ENCODE measurements at regions not wholly inside any gene's neighbourhood (a gene's known extent, or its start where the extent isn't known, plus 50 kb on each side); places are given as distances from the start of the nearest gene placed in this dataset.

- Histone ChIP-seq H3K9ac (ENCODE audit: insufficient read depth, low read depth, low read length) (no peak overlapping the region), H3K4me1 (ENCODE audit: insufficient read depth, low read length) (no peaks in the 10 kb centered on the region), H3K4me2 (ENCODE audit: low read depth, low read length) (no peak overlapping the region), H3K79me2 (ENCODE audit: insufficient read depth, low read length) (no peaks in the 10 kb centered on the region), H3K27me3 (ENCODE audit: control insufficient read depth in 1 of 2, insufficient read depth in 2 of 2, low read length in 2 of 2) (no peaks in the 10 kb centered on the region), H4K20me1 (ENCODE audit: insufficient read depth, low read length) (no peaks in the 10 kb centered on the region), H2AFZ (ENCODE audit: low read length) (no peak overlapping the region), H3K27ac (ENCODE audit: extremely low read length, insufficient read depth, low read length) (no peak overlapping the region), H3K4me3 (replicated peaks in 1 of 3; ENCODE audit: insufficient read depth in 1 of 3, low read depth in 2 of 3, low read length in 3 of 3) (no peak overlapping the region), H3K36me3 (replicated peaks in 1 of 2; ENCODE audit: control insufficient read depth in 1 of 2, insufficient read depth in 2 of 2, low read length in 2 of 2) (no peaks in the 10 kb centered on the region), H3K9me3 (ENCODE audit: low read length) (no peaks in the 10 kb centered on the region)
- WGBS (ENCODE audit: low lambda C conversion rate), result 53% methylated on average over 11 of the region's 11 CpGs
- intact Hi-C loops (cut with micrococcal nuclease; ENCODE audit: unreplicated experiment) (no loop called here), in situ Hi-C loops (cut with HindIII; ENCODE audit: extremely low pct_ligation_motif_present, low pct_unique_long_range_greater_than_20kb) (no loop called here)
- POLR2A ChIA-PET, result no interaction called here
- no TSS peak for BruUV-seq (replicated peaks)
- FAIRE-seq (no peak), DNase-seq (ENCODE audit: low spot score) (no peak), ATAC-seq (no peak)
- TF ChIP-seq ZNF558 (CRISPR knock-in tag; IDR thresholded peaks at IDR 0.05; ENCODE audit: borderline replicate concordance) (no peak), KMT2B (CRISPR knock-in tag; IDR thresholded peaks at IDR 0.05) (no peak), SP5 (CRISPR knock-in tag; IDR thresholded peaks at IDR 0.05; ENCODE audit: borderline replicate concordance, low read depth) (no peak), ARID2 (CRISPR knock-in tag; IDR thresholded peaks at IDR 0.05; ENCODE audit: borderline replicate concordance) (no peak), SNAPC4 (CRISPR knock-in tag; IDR thresholded peaks at IDR 0.05) (no peak), ZNF773 (CRISPR knock-in tag; IDR thresholded peaks at IDR 0.05; ENCODE audit: borderline replicate concordance) (no peak), HCFC1 (IDR thresholded peaks at IDR 0.05; ENCODE audit: low read depth, low read length) (no peak), ZNF546 (CRISPR knock-in tag; conservative IDR thresholded peaks at IDR 0.05) (no peak), ETS1 (CRISPR knock-in tag; IDR thresholded peaks at IDR 0.05) (no peak), ISL2 (CRISPR knock-in tag; IDR thresholded peaks at IDR 0.05) (no peak), ZNF768 (CRISPR knock-in tag; IDR thresholded peaks at IDR 0.05) (no peak), ATF7-NPFF (CRISPR knock-in tag; IDR thresholded peaks at IDR 0.05; ENCODE audit: low read depth) (no peak), ZFY (CRISPR knock-in tag; IDR thresholded peaks at IDR 0.05) (no peak), ASH2L (IDR thresholded peaks at IDR 0.05; ENCODE audit: insufficient read length, low read depth, low read length) (no peak)
- CTCF ChIA-PET (ENCODE audit: low intra/inter-chr PET ratio, low total read pairs), result no interaction called here
Measured at GRCh38 chr11:15750535-15751308, 605.6 kb downstream of the SOX6 start.
